Pancreas (tissue), 10 donors: ENCODE measurements at regions not wholly inside any gene's neighbourhood (a gene's known extent, or its start where the extent isn't known, plus 50 kb on each side); places are given as distances from the start of the nearest gene placed in this dataset.

Experiments used
- ATAC-seq, 4 donors: fragments of 200-7000 bp; cut with Tn5 transposase; one replicate each; pipeline versions ENCODE4 v1.8.0 to v1.9.1; 2020; ENCODE audit warnings: mild to moderate bottlenecking in 4 of 4, moderate library complexity in 4 of 4
- DNase-seq, 6 donors: peaks; one replicate each; pipeline ENCODE4 v3.0.0-alpha.2; 2020
- FAIRE-seq: peaks from 2 replicates; lab custom pipeline; 2012; peaks lifted over from hg19 to GRCh38; lab: Jason Lieb, UNC
- H3K27ac ChIP-seq, 4 donors: fragments of 200-600 bp; sonication (generic); 1 replicate in 3 of 4; 2 replicates in 1 of 4; pipeline versions ENCODE4 v1.5.0 to v1.8.0; 2020
- H3K27me3 ChIP-seq, 4 donors: fragments of 200-600 bp; one replicate each; pipeline ENCODE4 v1.8.0; 2021
- H3K36me3 ChIP-seq, 3 donors: fragments of 200-600 bp; sonication (generic) in 1 of 3; one replicate each; pipeline versions ENCODE4 v1.5.0 to v1.8.0; 2020 to 2021
- H3K4me1 ChIP-seq, 3 donors: fragments of 200-600 bp; one replicate each; pipeline ENCODE4 v1.8.0; 2021
- H3K4me3 ChIP-seq, 4 donors: fragments of 200-600 bp; sonication (generic) in 2 of 4; one replicate each; pipeline versions ENCODE4 v1.5.0 to v1.8.0; 2020 to 2021
- H3K9me3 ChIP-seq, 4 donors: fragments of 200-600 bp; one replicate each; pipeline ENCODE4 v1.8.0; 2021
- WGBS, 2 donors: extraction: QIAGEN DNeasy Blood & Tissue Kit; methylation state at CpG; one replicate each; pipeline ENCODE4 v1.1.7; 2013; 5-methylcytosine and 5-hydroxymethylcytosine counted together
- intact Hi-C, 3 donors: fragments of 100-400 bp; cut with DNase I; formaldehyde crosslinking; loops; one replicate each; pipeline versions ENCODE4 v1.11.1 to v1.14.2; 2022
- TF ChIP-seq, protein P1 (sequence below), 4 donors: fragments of 200-600 bp; sonication (generic) in 3 of 4; IDR thresholded peaks; one replicate each; pipeline versions ENCODE4 v1.5.0 to v1.8.0; 2021; ENCODE audit warnings: antibody characterized with exemption in 4 of 4
- donor health status: healthy with polysubstance abuse.
- donor health status: DM: no; HTN: no; CAD: no; lungs with moderate emphysema.
- donor health status: DM: no; HTN: no; CAD: no.
- donor health status: control.
- donor health status: control.
- donor health status: Bipolar disorder and iron deficiency.
- donor health status: DM: yes; HTN: yes; CAD: no.
- donor health status: DM: no; HTN: no; CAD: no.
- donor health status: DM: no; HTN: no; CAD: no.
- donor health status: DM: yes; HTN: yes; CAD: no.

DNA sequence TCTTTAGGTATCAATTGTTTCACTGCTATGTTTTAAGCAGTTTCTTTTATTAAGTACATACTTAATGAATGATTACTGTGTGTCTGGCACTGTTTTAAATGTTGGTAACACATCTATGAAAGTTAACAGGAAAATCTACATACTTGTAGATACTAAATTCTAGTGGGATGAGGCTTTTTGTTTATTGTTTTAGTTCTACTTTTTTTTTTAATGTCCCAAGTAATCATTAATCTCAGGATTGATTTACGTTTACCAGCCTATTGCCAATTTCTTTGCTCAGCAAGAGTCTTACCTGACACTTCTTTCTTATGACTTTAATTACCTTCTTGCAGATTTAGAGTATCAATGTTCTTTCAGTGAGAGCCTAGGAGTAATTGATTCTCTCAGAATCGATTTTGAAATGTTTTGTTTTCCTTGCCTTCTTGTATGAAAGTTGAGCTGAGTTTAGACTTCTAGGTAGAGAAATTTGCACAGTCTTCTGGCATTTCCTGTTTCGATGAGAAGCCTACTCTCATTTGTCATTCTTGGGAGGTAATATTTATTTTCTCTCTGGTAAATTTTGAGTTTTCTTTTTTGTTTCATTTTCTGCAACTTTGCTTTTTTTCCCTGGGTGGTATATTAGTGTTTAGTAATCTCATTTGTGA, 235.2 kb upstream of the ANKRD50 start:
- H3K27ac ChIP-seq: peak overlapping the region in 2 of 4 donors; percentile 39 to 50
- peak; percentile 44 to 67 (median 59) for ATAC-seq
- 12 to 14% methylated on average over 3 of the region's 3 CpGs for WGBS, 2 donors

DNA sequence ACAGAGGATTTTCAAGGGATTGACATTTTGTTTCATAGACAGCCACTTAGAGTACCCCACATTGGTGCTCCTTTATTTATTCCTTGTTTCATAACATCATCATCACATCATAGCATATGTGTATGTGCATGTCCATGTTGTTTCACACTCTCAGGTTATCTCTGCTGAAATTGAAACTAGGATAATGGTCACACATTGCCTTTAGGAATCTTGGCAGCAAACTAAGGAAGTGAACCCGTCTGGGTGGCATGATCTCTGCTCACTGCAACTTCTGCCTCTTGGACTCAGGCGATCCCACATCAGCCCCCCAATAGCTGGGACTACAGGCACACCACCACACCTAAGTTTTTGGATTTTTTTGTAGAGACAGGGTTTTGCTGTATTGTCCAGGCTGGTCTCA, 234.2 kb upstream of the ANKRD50 start:
- Histone ChIP-seq H3K4me1 (peaks cover 9 to 27% (median 18%) of the 10 kb centered on the region in 3 donors), H3K36me3 (no peaks in the 10 kb centered on the region), H3K4me3 (no peak overlapping the region), H3K9me3 (no peaks in the 10 kb centered on the region), H3K27ac (peak overlapping the region in 1 of 4 donors; percentile 3), H3K27me3 (no peaks in the 10 kb centered on the region)
- FAIRE-seq (no peak), DNase-seq (peak in 1 of 6 donors; percentile 20), ATAC-seq (peak; percentile 56 to 84 (median 76))
- intact Hi-C loops: no loop called here
- TF ChIP-seq, protein P1, sequence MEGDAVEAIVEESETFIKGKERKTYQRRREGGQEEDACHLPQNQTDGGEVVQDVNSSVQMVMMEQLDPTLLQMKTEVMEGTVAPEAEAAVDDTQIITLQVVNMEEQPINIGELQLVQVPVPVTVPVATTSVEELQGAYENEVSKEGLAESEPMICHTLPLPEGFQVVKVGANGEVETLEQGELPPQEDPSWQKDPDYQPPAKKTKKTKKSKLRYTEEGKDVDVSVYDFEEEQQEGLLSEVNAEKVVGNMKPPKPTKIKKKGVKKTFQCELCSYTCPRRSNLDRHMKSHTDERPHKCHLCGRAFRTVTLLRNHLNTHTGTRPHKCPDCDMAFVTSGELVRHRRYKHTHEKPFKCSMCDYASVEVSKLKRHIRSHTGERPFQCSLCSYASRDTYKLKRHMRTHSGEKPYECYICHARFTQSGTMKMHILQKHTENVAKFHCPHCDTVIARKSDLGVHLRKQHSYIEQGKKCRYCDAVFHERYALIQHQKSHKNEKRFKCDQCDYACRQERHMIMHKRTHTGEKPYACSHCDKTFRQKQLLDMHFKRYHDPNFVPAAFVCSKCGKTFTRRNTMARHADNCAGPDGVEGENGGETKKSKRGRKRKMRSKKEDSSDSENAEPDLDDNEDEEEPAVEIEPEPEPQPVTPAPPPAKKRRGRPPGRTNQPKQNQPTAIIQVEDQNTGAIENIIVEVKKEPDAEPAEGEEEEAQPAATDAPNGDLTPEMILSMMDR (IDR thresholded peaks at IDR 0.05): no peak
- WGBS, 2 donors: 38 to 50% methylated on average over 2 of the region's 2 CpGs

More for the DNA sequence above, 235.2 kb upstream of the ANKRD50 start:
- H3K36me3 ChIP-seq: no peaks in the 10 kb centered on the region
- peaks cover 8 to 28% (median 18%) of the 10 kb centered on the region in 3 donors for H3K4me1 ChIP-seq
- no peaks in the 10 kb centered on the region for H3K27me3 ChIP-seq
- intact Hi-C loops: no loop called here
- TF ChIP-seq, protein P1 (IDR thresholded peaks at IDR 0.05): no peak
- DNase-seq (no peak), FAIRE-seq (no peak)
- H3K4me3 ChIP-seq: peak overlapping the region in 1 of 4 donors; percentile 5
- no peaks in the 10 kb centered on the region for H3K9me3 ChIP-seq

DNA sequence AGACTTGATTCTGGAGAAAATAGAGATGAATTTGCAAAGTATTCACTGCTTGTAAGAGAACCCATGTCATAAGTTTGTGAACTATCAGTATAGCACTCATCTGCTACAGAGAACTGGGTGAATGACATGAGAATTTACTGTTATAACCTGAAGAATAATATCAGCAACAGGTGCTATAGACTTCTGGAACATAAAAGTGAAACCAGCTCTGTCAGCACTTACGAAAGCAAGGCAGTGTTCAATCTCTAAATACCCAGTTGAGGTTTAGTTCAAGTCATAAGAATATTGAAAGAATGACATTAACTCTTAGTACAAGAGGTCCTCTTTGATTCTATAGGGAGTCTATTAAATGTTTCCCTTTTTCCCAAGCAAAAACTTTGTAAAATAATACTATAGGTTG, 232.9 kb upstream of the ANKRD50 start:
- Histone ChIP-seq H3K4me1 (peaks cover 18 to 38% (median 22%) of the 10 kb centered on the region in 3 donors), H3K9me3 (no peaks in the 10 kb centered on the region), H3K27ac (no peak overlapping the region), H3K27me3 (no peaks in the 10 kb centered on the region), H3K4me3 (no peak overlapping the region), H3K36me3 (no peaks in the 10 kb centered on the region)
- peak; percentile 58 to 83 (median 73) for ATAC-seq
- intact Hi-C loops: no loop called here
- DNase-seq: no peak
- WGBS, 2 donors: 30 to 44% methylated on average over 1 of the region's 1 CpG
- FAIRE-seq: no peak
- TF ChIP-seq, protein P1 (IDR thresholded peaks at IDR 0.05): no peak

DNA sequence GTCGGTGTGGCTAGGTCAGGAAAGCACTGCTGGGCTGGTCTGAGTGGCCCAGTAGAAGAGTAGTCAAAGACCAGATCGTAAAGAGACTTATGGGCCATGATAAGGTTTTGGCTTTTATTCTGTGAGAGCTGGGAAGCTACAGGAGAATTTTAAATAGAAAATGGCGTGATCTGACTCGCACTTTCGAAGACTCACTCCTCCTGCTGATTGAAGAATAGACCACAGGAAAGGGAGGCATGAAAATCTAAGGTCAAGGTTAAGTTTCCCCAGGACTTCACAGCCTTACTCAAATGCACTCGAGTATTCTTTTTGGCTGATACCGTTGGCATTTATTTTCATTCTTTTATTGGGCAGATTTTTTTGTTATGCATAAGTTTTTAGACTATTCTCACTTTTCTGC, 231.4 kb upstream of the ANKRD50 start:
- 87 to 92% methylated on average over 7 of the region's 7 CpGs for WGBS, 2 donors
- FAIRE-seq: no peak
- Histone ChIP-seq H3K4me1 (peaks cover 13 to 48% (median 24%) of the 10 kb centered on the region in 3 donors), H3K27me3 (no peaks in the 10 kb centered on the region), H3K27ac (no peak overlapping the region), H3K9me3 (no peaks in the 10 kb centered on the region), H3K4me3 (no peak overlapping the region), H3K36me3 (no peaks in the 10 kb centered on the region)
- no peak for DNase-seq
- TF ChIP-seq, protein P1 (IDR thresholded peaks at IDR 0.05): no peak
- intact Hi-C loops: no loop called here
- no peak for ATAC-seq
